ENCODE measurements at regions not wholly inside any gene's neighbourhood (a gene's known extent, or its start where the extent isn't known, plus 50 kb on each side); places are given as distances from the start of the nearest gene placed in this dataset.
"Not testable (repeated sequence)": the region's sequence is repeated elsewhere in the genome, so short reads cannot be mapped to it uniquely, and the experiment has no call there.

DNA sequence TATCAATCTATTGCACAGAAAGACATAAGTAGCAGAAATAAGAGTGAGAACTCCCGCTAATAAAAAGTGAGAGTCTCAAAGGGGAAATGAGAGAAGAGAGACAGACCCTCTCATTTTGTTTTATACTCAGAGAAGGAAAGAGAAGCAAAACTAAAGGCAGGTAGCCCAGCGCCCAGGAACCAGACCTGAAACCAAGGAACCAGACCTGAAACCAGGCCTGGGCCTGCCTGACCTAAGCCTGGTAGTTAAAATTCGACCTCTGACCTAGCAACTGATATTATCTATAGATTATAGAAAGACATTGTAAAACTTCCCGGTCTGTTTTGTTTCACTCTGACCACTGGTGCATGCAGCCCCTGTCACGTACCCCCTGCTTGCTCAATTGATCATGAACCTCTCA, 134.5 kb upstream of the SEMA6A start (continued):
- no peak for TF ChIP-seq E2F8 (IDR thresholded peaks at IDR 0.05; ENCODE audit: low read depth, partially characterized antibody)
- TF ChIP-seq NFYB (IDR thresholded peaks at IDR 0.05; ENCODE audit: insufficient read depth, low read depth, low read length) = no peak
- no peak for TF ChIP-seq RCOR1 (conservative IDR thresholded peaks at IDR 0.05; ENCODE audit: low read depth, low read length)
- TF ChIP-seq JUND (IDR thresholded peaks at IDR 0.05; ENCODE audit: low read depth, low read length) = no peak
- TF ChIP-seq ZNF217 (IDR thresholded peaks at IDR 0.05) = no peak
- no peak for TF ChIP-seq BMI1 (IDR thresholded peaks at IDR 0.05; ENCODE audit: borderline replicate concordance)

DNA sequence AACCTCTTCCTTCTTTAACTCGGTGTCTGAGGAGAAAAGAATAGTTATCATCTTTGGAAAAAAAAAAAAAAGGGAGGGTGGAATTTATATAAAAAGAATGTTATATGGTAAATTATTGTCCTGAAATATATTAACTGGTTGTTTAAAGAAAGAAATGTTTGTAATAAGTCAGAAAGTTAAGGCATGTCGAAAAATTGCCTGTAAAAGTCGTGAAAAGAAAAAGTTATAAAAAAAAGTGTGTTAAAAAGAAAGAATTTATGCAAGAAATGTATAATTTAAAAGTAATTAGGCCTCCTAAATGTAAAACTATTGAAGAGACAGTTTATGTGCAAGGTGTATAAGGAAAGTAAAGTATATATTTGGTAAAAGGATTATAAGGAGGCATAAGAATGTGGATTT, 130.5 kb upstream of the SEMA6A start:
- POLR2A ChIA-PET = interaction anchor here (0.6 to 6.7 kb wide), 5 partner anchors 23 to 129 kb away, joined by 3 to 54 read pairs (median 4); no protein-coding TSS in a partner anchor
- intact Hi-C loops (cut with micrococcal nuclease; ENCODE audit: unreplicated experiment) = loop anchor here (2.0 to 5.0 kb wide), 3 partner anchors 24 to 53 kb away; no protein-coding TSS in a partner anchor
- H3K36me3 ChIP-seq (ENCODE audit: control insufficient read depth in 2 of 2, insufficient read depth in 2 of 2, low read length in 1 of 2); ATAC-seq; FAIRE-seq; H3K9ac ChIP-seq (ENCODE audit: control insufficient read depth, insufficient read depth, low read length); in situ Hi-C loops (cut with MboI); H3K27me3 ChIP-seq (replicated peaks in 1 of 2; ENCODE audit: control insufficient read depth in 2 of 2, insufficient read depth in 2 of 2, low read length in 1 of 2); H3K27ac ChIP-seq (ENCODE audit: control insufficient read depth, insufficient read depth); H3K9me3 ChIP-seq (replicated peaks; ENCODE audit: control insufficient read depth, insufficient read depth, low read length); H3K79me2 ChIP-seq (ENCODE audit: control insufficient read depth, insufficient read depth, low read length); H4K20me1 ChIP-seq (ENCODE audit: control insufficient read depth, insufficient read depth); H2AFZ ChIP-seq (ENCODE audit: control insufficient read depth, low read depth, low read length); DNase-seq (ENCODE audit: low read depth, low spot score): not testable (repeated sequence)
- SMC1A ChIA-PET (ENCODE audit: uncharacterized antibody, unreplicated experiment) = interaction anchor here (0.7 to 8.6 kb wide), 13 partner anchors 14 to 333 kb away, joined by 3 to 132 read pairs (median 4); partner anchors contain the start of gene SEMA6A
- RAD21 ChIA-PET (ENCODE audit: unreplicated experiment) = interaction anchor here (0.6 to 9.8 kb wide), 12 partner anchors 9 to 128 kb away, joined by 3 to 134 read pairs (median 4); no protein-coding TSS in a partner anchor
- Histone ChIP-seq H3K4me3 (0 out of 2 replicates have a peak overlapping the region, but pooled peaks have one; percentile 15), H3K4me1 (ENCODE audit: control insufficient read depth, insufficient read depth, low read length) (peaks cover 40% of the 10 kb centered on the region), H3K4me2 (ENCODE audit: control insufficient read depth, insufficient read depth) (0 out of 2 replicates have a peak overlapping the region, but pooled peaks have one; percentile 7)
- CTCF ChIA-PET = interaction anchor here (0.6 to 3.6 kb wide), 6 partner anchors 9 to 156 kb away, joined by 3 to 20 read pairs (median 4); partner anchors contain the start of gene SEMA6A
- 95% methylated on average over 2 of the region's 3 CpGs for WGBS (ENCODE audit: insufficient coverage, insufficient replicate concordance, low lambda C conversion rate, missing lambda C conversion rate)
- TSS peak; percentile 83 for BruUV-seq (replicated peaks)
- TF ChIP-seq MLLT1 (IDR thresholded peaks at IDR 0.05) = peak; percentile 91
- TF ChIP-seq ZBTB40 (IDR thresholded peaks at IDR 0.05; ENCODE audit: borderline replicate concordance) = peak; percentile 27; the same call in 1 of the 2 replicates

Measured in GM12878 (cell line).